ENCODE measurements at regions not wholly inside any gene's neighbourhood (a gene's known extent, or its start where the extent isn't known, plus 50 kb on each side); places are given as distances from the start of the nearest gene placed in this dataset.

DNA sequence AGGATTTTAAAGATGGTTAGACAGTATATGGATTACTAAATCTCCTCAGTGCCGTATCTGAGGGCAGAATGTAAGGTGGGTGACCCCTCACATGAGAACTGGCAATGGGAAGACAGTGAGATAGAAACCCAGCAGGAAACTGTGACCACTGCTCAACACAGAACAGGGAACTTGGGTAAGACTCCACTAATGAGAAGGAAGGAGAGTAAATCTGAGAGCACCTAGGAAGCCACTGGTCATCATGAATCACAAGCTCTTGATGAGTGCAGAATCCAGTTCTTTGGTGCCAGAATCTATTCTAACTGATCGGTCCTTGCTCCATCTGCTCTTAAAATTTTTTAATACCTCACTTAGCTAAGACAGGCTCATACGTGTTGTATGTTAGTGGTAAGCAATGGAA, 261.8 kb downstream of the KLF12 start:
- no peak overlapping the region for H3K27ac ChIP-seq
- no peak overlapping the region for H3K4me3 ChIP-seq

DNA sequence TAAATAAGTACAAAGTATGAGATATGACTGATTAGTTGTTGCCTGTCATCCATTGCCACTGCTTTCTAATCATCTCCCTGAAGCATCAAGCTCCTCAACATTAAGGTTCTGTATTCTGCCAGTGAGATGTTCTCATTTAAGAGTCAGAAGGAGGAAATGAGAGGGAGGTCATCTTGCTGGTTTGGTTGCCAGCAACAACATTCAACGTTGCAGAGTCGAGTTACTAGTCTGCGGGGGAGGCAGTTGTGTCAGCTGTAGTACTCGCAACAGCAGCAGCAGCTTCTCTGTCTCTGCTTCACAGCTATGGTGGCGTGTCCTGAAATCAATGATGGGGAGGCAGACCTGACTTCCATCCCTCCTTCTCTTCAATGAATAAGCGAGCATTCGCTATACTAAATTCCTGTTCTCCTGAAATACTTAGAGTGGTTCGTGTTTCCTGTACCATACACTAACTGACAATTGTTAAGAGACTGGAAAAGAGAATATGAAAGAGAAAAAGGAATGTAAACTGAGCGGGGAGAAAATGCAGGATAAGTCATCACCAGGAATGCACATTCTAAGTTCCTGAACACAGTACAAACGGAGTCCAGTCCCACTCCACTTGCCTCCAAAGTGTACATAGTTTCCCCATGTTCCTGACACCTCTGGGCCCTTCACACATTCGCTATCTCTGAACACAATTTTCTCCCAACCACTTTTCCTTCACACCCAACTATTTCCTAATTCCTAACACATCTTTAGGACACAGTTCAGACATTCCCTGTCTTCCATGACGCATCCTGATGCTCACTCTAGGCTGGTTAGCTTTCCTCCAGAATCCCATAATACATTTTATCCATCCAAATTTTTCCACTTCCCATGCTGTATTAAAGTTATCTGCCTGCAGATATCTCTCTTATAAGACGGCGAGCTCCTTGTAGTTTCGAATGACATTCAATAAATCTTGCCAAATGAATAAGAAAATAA, 263.0 kb downstream of the KLF12 start:
- Histone ChIP-seq H3K27ac (no peak overlapping the region), H3K4me3 (no peak overlapping the region)

DNA sequence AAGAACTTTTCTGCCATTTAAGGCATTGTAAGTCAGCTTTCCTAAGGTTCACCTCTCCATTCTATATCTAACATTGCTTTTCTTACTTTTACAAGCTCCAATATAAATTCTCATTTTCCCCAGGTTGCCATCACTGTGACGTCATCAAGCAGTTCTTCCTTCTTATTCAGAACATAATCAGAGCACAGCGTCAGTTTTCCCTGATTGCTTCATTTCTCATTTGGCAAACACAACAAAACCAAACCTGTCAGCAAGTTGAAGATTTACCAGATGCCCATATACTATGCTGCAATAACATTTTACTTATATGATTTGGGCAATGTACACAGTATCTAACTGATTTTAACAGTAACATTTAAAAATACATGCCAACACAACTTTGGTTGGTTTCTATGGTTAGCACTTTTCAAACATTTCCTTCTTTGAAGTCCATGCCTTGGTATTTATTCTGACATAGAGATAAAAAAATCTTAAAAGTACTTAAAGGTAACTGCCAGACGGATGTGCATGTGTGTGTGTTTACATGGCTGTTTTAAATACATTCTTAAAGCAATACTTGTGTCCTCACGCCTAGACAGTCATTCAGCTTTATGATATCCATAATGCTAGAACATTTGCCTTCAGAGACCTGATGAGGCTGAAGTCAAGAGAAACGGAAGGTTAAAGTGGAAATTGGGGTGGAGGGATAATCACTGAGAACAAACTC, 264.0 kb downstream of the KLF12 start:
- Histone ChIP-seq H3K4me3 (no peak overlapping the region), H3K27ac (no peak overlapping the region)

DNA sequence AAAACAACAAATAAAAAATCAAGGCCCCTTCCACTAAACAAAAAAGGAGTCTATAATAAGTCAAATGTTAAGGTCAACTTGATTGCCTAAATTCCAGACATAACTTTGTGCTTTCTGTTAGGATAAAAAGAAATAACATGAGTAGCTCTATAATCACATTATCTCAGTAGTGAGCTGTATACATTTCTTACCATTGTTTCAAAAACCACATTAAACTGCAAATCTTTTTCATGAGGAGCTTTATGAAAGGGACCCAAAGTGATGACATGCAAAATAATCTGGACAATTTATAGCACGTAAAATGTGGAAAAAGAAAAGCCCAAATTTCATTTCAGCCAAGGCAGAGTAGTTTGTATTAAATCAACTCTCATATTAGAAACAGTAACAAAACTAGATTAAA, 269.2 kb downstream of the KLF12 start:
- Histone ChIP-seq H3K27ac (no peak overlapping the region), H3K4me3 (no peak overlapping the region)

DNA sequence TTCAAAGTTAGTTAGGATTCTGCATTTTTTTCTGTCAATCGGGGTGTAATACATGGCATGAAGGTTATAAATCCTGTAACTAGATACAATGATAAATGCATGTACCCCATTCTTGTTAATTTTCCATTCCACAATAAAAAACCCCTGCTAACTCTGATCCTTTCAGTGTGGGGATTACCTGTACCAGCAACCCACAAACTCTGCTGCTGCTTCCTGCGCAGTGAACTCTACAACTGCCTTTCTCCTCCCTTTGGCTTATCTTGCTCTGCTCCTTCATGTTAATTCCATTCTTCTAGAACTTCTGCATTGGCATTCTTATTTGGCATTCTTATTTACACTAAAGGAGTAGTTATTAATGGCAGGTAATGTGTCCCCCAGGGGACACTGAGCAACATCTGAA, 273.1 kb downstream of the KLF12 start:
- Histone ChIP-seq H3K4me3 (no peak overlapping the region), H3K27ac (peak overlapping the region in 1 of 21 experiments; percentile 76)

DNA sequence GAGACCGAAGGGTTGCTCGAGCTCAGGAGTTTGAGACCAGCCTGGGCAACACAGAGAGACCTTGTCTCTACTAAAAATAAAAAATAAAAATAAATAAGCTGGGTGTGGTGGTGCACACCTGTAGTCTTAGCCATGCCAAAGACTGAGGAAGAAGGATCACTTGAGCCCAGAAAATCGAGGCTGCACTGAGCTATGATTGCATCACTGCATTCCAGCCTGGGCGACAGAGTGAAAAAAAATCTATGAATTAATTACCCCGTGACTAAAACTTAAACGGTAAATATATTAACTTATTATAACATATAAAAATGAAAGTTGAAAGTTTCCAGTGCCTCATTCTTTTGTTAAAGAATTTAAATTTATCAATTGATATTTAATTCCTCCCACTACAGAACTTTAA, 273.7 kb downstream of the KLF12 start:
- peak overlapping the region in 3 of 21 experiments; percentile 11 to 76 (median 25) for H3K27ac ChIP-seq
- no peak overlapping the region for H3K4me3 ChIP-seq

DNA sequence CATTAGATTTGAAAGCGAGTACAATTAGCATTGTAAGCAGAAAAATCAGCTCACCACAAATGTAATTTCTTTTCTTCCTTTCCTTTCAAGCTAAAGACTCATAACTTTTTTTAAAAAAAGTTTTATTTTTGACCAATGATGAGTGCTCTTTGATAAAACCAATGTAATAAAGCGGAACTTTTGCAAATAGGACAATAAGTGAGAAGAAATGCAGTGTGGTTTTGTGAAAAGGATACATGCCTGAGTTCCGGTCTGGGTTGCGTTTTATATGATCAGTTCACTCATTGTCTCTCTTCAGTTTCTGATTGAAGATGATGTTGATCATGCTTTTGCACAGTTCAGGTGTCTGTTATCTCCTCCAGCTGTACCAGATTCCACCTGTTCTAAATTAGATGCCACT, 274.4 kb downstream of the KLF12 start:
- Histone ChIP-seq H3K27ac (peak overlapping the region in 3 of 21 experiments; percentile 11 to 76 (median 25)), H3K4me3 (no peak overlapping the region)

DNA sequence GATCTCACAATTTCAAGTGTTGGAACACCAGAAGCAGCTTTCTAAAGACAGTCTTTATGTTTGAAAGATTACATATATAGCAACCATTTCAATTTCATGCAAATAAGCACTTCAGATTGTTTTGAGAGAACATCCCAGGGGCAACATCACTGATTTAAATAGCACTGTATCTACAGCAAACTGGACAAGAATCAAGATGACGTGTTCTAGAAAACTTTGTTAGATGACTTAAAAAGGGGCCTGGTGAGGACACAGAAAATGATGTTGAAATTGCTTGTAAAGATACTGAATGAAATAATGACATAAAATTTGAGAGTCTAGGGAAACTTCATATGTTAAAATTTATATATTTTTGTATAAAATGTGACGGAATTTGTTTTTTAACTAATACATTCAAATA, 277.1 kb downstream of the KLF12 start:
- Histone ChIP-seq H3K4me3 (no peak overlapping the region), H3K27ac (no peak overlapping the region)

DNA sequence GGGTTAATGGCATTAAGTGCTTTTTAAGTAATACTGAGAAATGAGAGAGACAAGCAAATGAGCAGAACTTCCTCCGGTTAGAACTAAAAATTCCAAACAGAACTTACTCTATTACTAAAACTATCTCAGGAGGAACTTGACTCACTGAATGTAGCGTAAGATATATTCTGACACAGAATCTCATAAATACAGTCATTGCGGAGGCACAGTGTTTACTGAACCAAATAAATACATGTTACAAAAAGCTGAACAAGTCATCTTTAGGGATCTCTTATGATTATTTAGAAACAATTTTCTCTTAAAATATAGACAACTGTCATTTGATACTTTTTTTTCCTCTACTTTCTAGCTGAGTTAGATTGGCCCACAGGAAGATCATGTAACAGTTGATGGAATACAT, 283.1 kb downstream of the KLF12 start:
- H3K27ac ChIP-seq, result no peak overlapping the region

DNA sequence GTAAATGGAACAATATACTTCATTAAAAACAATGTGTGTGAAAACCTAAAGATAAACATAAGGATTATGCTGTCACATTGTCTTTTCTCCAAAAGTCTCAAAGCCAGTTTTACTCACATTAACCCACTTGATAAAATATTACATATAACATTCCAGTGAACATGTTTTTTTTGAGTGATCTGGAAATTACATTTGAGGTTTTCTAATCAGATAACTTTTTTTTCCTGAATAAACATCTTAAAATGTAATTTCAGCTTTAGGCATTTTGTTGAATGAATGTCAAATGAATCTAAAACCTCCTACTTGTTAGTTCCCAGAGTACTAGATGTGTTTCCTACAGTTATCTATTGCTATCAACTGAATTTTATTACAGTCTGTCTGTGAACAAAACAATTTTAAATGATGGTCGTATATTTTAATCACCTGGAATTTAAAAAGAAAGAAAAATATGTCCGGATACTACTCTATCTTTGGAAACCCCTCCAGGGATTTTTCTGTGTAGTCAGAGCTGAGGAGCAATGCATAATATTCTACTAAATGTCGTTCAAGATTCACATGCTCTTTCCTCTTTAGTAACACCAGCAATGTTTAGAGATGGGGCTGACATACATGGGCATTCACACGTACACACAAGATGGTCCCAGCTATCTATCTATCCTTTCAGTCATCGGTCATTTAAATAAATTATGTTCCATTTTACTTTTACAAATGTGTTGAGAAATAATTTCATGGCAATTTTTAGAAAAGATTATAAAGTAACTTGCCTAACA, 283.9 kb downstream of the KLF12 start:
- H3K27ac ChIP-seq, result no peak overlapping the region
- H3K4me3 ChIP-seq, result no peak overlapping the region

More for the DNA sequence above, 283.1 kb downstream of the KLF12 start:
- no peak overlapping the region for H3K4me3 ChIP-seq

DNA sequence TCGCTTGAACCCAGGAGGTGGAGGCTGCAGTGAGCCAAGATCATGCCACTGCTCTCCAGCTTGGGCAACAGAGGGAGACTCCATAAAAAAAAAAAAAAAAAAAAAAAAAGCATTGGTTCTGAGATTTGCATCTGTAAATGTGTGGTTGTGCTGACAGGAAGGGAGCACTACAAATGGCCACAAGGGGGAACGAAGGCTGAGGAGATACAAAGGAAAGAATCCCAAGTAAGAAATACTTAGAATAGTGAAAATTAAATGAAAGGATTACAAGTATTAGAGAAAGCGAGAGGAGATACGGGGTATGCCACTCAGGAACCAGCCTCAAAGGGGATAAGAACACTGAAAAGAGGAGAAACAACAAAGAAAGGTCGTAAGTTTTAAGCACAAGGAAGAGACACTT, 284.9 kb downstream of the KLF12 start:
- no peak overlapping the region for H3K27ac ChIP-seq

DNA sequence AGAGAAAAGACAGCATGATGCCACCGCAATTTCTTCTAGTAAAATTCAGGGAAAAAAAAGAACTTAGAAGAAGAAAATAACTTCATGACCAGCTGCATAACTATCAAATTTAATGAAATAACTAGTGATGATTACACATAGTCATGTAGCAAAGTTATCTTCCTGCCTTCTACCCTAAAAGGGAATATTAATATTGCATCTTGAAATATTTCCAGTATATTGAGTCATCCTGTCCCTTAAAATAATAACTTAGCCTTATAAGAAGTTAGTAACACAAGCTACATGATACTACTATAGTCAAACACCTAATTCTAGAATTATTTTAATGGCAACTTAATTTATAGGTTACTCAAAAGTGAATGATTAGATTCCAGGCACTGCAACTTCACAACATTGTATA, 289.2 kb downstream of the KLF12 start:
- no peak overlapping the region for H3K4me3 ChIP-seq
- no peak overlapping the region for H3K27ac ChIP-seq

More for the DNA sequence above, 284.9 kb downstream of the KLF12 start:
- H3K4me3 ChIP-seq, result no peak overlapping the region

DNA sequence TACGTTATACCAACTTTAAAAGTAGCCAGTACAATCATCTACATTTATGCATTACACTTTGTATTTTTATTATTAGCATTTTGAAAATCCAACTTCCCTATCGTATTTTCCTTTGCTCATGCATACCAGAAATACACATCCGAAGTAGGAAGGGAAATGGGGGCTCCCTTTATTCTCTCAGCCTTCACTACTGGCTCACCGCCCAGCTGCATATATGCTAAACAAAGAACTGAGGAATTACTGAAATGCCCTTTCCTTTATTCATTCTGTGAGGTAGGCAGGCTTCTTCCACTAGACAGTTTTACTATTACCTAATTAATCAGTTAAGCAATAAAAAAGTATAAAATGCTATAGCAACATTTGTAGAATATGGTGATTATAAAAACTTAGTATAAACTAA, 291.6 kb downstream of the KLF12 start:
- Histone ChIP-seq H3K27ac (no peak overlapping the region), H3K4me3 (no peak overlapping the region)

DNA sequence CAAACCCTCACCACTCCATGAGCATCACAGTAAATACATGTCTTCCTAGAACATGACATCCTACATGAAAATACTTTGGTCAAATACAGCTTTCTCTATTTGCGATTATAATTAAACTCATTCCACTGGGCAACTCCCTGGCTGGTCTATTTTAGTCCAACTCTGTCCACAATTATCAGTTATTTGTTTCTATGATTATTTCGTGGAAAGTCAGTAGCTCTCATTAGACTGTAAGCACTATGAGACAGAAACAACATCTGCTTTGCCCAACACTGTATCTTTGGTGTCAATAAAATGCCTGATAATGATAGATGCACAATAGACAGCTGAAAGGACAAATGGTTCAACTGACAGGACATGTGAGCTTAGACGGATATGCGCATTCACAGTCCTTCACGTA, 292.0 kb downstream of the KLF12 start:
- Histone ChIP-seq H3K27ac (no peak overlapping the region), H3K4me3 (no peak overlapping the region)

DNA sequence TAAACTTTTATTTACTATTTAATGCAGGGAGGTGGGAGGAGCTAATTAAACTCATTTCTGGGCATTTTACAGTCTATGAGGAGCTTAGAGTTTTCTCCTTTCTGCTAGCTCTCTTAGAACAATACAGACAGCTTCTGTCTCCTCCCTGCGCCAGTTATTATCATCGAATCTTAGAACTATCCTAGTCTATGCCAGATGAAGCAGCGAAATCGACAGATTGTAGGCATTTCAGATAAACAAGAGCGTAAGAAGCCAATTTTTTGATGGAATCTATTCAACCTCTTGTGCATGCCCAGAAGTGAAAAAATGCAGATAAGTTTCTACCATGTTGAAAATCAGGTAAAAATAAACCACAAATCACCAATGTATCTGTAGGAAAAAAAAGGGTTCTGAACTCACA, 297.1 kb downstream of the KLF12 start:
- Histone ChIP-seq H3K4me3 (no peak overlapping the region), H3K27ac (no peak overlapping the region)

DNA sequence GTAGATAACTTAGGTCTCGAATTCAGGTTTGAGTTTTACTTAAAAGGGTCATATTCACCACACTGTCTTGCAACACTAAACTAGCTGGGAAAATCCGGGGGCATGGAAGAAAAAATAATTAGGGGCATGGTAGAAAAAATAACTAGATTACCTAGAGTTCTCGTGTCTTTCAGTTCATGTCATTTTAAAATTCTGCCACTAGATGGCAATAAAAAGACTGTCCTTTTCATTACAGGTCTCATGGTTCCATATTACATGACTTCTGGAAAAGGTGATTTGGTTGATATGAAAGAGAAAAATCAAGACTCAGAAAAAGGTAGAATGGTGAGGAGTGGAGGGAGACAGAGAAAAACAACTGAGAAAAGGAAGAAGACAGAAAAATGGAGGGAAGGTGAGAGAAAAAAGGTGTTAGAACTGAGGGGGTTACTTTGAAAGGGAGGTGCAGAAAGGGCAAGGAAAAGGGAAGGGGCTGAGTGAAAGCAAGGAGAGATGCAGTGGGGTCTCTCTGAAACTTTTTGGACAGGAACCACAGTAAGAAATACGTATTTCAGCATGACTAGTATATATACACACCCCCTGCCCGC, 299.0 kb downstream of the KLF12 start:
- Histone ChIP-seq H3K4me3 (no peak overlapping the region), H3K27ac (no peak overlapping the region)

DNA sequence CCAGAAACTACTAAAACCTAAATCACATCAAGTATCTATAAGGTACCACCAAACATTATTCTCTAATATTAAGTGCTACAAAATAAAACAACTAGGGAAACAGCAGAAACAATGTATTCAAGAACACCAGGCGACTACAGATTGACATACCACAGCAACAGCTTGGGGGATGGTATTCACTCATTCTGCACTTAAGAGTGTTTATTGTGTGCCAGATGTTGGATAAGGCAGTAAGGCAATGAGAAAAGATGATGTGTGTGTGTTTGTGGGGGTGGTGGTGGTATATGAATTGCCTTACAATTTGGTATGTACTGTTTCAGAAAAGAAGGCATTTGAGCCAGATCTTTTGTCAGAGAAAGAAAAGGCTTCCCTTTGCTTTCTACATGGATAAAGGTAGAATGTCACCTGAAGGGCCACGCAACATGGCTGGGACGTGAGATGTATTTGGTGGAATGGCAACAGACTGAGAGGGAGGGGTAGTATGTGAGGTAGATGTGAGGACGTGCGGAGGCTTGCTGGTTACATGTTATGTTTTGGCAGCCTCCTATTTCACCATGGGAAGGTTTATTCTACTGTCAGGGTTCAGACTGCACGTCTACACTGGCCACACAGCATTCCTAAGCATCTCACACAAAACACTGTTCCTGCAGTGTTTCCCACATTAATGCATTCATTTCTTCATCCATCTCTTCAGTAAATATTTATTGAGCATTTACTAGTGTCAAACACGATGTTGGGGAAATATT, 300.7 kb downstream of the KLF12 start:
- Histone ChIP-seq H3K4me3 (no peak overlapping the region), H3K27ac (no peak overlapping the region)

DNA sequence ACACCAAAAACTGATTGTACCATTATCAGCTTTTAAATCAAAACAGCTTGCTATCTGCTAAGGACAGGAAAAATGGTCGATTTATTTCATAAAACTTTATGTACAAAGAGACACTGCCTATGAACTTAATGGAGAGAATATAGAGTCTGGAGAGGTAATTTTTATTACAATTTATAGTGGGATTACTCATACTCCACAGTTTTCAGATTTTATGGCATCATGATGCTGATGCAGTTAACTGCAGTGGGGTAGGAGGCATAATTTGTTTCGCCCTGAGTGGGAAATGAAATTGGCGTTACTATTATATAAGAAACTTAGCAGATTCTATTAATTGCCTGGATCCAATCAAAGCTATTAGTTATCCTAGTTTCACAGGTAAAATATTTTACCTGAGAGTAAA, 301.4 kb downstream of the KLF12 start:
- H3K27ac ChIP-seq, result no peak overlapping the region
- no peak overlapping the region for H3K4me3 ChIP-seq

DNA sequence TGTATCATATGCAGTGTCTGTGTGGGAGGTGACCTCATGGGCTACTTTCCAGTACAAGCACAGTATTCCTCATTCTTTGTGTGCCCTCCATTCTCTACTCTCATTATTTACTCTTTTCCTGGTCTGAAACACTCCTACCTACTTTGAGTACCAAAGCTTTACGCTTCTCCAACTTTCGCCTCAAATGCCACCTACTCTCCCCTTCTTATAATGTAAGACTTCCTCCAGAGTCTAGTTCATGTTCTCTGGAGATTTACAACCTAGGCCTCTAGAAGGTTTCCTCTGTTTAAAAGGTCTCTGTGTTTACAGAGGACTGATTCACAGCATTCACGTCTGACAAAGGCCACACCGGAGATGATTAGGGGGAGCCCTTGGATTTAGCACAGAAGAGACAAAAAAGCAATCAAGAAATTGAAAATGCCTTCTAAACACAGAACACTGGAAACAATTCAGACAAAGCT, 302.0 kb downstream of the KLF12 start:
- Histone ChIP-seq H3K4me3 (no peak overlapping the region), H3K27ac (no peak overlapping the region)
